CD4-positive, alpha-beta T cell treated with Interferon alpha-2 for 1 hour (primary cell): ENCODE measurements at regions not wholly inside any gene's neighbourhood (a gene's known extent, or its start where the extent isn't known, plus 50 kb on each side); places are given as distances from the start of the nearest gene placed in this dataset.

Experiments
- DNase-seq, 2 donors: peaks; one replicate each; pipeline ENCODE4 v3.0.0-alpha.2; 2020 to 2022

GRCh38 chr1:193806079-193807048, 620.0 kb upstream of the B3GALT2 start:
- no peak for DNase-seq

- no peak for DNase-seq
Measured at GRCh38 chr1:193799948-193800690, 613.7 kb upstream of the B3GALT2 start.

DNA sequence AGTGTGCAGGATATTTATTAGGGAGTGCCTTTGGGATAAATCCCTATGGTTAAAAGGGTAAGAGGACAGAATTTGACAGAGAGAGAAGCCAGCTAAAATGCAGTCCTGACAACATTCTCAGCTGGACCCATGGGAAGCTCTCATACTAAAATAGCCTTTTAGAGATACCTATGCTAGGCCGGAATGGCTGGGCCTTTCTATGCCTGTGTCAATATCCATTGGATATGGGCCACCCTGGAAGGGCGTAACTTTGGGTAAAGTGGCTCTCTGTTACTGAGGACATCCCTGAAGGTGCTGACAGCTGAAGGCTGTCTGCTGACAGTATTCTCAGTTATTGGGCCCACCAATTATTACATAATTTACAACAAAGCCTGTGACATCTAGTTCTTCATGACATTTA, 613.0 kb upstream of the B3GALT2 start:
- no peak for DNase-seq

DNA sequence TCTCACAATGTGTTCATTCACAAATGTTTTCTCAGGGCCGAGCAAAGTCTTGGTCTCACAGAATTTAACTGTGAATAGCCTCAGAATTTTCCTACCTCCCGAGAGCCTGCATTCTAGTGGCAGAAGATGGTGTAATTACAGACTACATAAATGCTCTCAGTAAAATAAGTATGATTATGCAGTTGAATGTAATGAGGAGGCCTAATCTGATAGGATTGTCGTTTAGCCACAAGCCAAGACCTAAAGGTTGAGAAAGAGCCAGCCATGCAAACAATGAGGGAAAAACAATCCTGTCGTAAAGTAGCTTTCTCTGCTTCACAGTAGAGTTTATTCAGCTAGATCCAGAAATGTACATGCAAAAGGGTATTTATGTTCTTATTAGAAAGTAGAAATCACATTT, 607.8 kb upstream of the B3GALT2 start:
- no peak for DNase-seq

GRCh38 chr1:193791746-193792145, 605.3 kb upstream of the B3GALT2 start:
- DNase-seq: no peak

- no peak for DNase-seq
Measured at GRCh38 chr1:193787061-193787460, 600.6 kb upstream of the B3GALT2 start.

DNA sequence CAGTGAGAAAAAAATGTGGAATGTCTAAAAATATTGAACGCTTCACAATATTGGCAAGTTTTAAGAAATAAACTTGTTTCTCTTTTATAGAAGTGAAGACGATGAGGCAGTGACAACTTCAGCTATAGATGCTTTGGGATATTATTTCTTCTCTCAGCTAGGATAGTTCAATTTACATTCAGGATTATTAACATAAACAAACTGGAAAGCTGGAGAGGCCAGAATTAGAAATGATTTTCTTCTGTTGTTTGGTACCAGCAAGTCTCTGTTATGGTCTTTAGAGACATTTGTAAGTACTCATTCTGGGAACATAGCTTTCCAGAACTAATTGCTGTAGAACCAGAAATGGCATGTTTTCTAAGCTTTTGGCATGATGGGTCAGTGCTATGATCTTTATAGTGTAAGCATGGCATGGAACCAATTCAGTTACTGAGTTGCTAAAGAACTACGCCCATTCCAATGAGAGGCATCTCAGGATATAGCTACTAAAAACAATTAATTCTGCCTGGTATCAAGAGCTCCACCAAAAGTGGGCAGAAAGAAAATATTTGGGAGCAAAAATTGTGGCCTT, 599.5 kb upstream of the B3GALT2 start:
- no peak for DNase-seq

GRCh38 chr1:193774536-193775323, 588.3 kb upstream of the B3GALT2 start:
- no peak for DNase-seq

- no peak for DNase-seq
Measured at GRCh38 chr1:193771596-193771995, 585.2 kb upstream of the B3GALT2 start.

DNA sequence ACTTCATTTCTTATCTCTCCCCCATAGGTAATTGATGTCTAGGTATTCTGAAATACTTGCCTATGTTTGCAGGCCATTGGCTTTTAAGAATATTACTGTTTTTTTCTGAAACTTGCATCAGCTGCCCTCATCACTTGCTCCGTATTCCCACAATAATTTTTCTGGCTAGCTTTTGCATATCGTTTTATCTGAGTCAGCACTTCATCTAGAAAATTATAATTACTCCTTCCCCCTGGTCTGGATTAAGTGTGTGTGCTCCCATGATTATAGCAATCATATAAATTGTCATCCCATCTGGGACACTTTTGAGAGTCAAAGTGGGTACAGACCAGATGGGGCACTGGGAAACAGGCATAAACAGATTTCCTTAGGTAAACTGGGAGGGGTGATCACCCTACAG, 583.2 kb upstream of the B3GALT2 start:
- DNase-seq: no peak

GRCh38 chr1:193767886-193768285, 581.5 kb upstream of the B3GALT2 start:
- DNase-seq: no peak

- no peak for DNase-seq
Measured at GRCh38 chr1:193766329-193766728, 579.9 kb upstream of the B3GALT2 start.

GRCh38 chr1:193763266-193763665, 576.9 kb upstream of the B3GALT2 start:
- no peak for DNase-seq

GRCh38 chr1:193762236-193762635, 575.8 kb upstream of the B3GALT2 start:
- no peak for DNase-seq

DNA sequence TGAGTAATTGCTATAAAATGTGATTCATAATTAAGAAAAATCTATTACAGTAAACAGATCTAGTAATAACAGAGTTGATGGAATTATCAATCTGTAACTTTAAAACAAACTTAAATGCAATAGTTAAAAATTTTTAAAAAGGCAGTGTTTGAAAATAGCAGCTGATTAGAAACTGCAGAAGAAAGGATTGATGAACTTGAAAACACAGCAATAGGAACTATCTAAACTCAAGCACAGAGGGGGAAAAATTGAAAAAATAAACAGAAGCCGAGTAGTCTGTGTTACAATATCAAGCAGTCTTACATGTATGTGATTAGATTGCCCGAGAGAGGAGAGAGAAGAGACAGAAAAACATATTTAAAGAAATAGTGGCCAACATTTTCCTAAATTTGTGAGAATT, 569.0 kb upstream of the B3GALT2 start:
- no peak for DNase-seq

DNA sequence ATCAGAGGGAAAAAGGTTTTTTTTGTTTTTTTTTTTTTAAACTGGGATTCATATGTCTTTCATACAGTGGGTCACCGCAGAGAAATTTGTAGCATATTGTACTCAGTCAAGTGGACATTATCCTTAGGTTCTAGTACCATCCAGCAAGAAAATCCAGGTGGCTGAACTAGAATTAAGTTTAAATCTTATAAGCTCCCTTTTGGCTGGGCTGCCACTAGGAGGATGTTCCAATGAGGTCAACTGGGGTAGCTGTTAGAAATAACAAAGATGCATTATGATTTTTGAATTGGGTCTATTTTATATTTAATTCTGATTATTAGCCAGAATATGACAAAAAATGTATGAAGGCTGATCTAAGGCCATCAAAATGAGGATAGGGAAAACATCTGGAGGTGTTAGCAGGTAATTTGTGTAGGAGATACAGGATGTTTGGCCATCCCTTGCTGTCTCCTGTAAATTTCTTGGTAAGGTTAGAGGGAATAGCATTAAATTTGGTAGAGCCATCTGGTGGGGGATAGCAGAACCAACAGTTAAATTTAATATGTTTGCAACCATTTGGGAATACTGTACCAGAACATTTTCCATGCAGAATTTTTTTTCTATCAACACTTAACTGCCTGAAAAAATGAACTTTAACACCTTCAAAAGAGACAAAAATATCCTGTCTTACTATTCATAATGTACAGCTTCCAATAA, 568.5 kb upstream of the B3GALT2 start:
- DNase-seq: peak in 1 of 2 donors; percentile 8

- no peak for DNase-seq
Measured at GRCh38 chr1:193754151-193754550, 567.7 kb upstream of the B3GALT2 start.

GRCh38 chr1:193753038-193753756, 566.8 kb upstream of the B3GALT2 start:
- DNase-seq: no peak

DNA sequence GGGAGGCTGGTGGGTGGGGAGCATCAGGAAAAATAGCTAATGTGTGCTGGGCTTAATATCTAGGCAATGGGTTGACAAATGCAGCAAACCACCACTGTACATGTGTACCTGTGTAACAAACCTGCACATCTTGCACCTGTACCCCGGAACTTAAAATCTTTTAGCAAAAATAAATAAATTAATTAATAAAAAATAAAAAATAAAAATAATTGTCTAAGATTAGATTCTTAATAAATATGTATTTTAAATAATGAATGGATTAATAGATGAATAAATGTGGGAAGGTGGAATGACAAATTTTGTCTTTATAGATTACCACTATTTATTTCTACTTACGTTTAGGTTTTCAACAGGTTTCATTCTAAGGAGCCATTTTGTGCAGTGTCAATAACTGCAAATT, 563.5 kb upstream of the B3GALT2 start:
- no peak for DNase-seq

GRCh38 chr1:193747579-193747978, 561.2 kb upstream of the B3GALT2 start:
- no peak for DNase-seq

DNA sequence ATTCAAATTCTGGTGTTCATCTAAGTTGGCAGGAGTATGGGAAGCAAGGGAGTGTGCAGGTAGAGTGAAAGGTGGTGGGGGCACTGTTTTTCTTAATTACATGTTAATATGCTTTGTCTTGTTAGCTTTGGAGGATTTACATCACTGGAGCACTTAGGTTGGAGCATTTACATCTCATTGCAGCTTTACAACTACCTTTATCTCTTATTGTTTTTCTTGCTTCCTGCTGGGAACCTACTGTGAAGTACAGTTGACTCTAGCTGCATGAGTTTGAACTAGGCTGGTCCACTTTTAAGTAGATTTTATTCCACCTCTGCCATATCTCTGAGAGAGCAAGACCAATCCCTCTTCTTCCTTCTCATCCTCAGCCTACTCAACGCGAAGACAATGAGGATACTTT, 554.8 kb upstream of the B3GALT2 start:
- DNase-seq: no peak

GRCh38 chr1:193740762-193741161, 554.3 kb upstream of the B3GALT2 start:
- DNase-seq: no peak
